ENCODE measurements at regions not wholly inside any gene's neighbourhood (a gene's known extent, or its start where the extent isn't known, plus 50 kb on each side); places are given as distances from the start of the nearest gene placed in this dataset.
"Not testable (repeated sequence)": the region's sequence is repeated elsewhere in the genome, so short reads cannot be mapped to it uniquely, and the experiment has no call there.

DNA sequence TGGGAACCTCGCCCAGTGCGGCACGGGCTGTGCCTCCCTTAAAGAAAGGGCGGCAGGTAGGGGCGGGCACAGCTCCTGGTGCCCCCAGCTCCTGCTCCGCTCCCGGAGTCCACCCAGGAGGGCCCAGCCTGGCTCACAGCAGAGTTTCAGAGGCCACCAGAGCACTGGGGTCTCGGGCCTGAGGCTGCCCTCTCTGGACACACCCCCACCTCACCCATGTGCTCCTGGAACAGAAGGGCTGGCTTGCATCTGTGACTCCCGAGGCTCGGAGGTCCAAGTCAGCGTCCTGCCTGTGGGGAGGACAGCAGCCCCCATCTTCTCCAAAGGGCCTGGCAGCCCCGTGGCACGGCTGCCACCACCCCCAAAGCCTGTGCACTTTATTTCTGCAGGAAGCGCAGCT is 62.7 kb downstream of the RBFOX3 start:
- intact Hi-C loops (cut with micrococcal nuclease; ENCODE audit: unreplicated experiment) = no loop called here
- no peaks in the 10 kb centered on the region for H3K36me3 ChIP-seq (ENCODE audit: low read depth)
- ChIA-PET POLR2A (ENCODE audit: unreplicated experiment) (no interaction called here), CTCF (no interaction called here)
- no peak for DNase-seq
- no peak overlapping the region for H3K4me2 ChIP-seq
- H3K27ac ChIP-seq = no peak overlapping the region
- H3K4me1 ChIP-seq (replicated peaks; ENCODE audit: insufficient read depth) = no peaks in the 10 kb centered on the region
- no peak overlapping the region for H2AFZ ChIP-seq
- H3K9me3 ChIP-seq (ENCODE audit: insufficient read depth, low read depth) = no peaks in the 10 kb centered on the region
- no peaks in the 10 kb centered on the region for H3F3A ChIP-seq (ENCODE audit: insufficient read depth, low read depth)
- H4K20me1 ChIP-seq (ENCODE audit: insufficient read depth) = no peaks in the 10 kb centered on the region
- no peaks in the 10 kb centered on the region for H3K9me2 ChIP-seq (ENCODE audit: insufficient read depth)
- H3K79me2 ChIP-seq (ENCODE audit: low read depth) = no peaks in the 10 kb centered on the region
- no TSS peak for BruUV-seq (replicated peaks)
- TF ChIP-seq, protein P1, sequence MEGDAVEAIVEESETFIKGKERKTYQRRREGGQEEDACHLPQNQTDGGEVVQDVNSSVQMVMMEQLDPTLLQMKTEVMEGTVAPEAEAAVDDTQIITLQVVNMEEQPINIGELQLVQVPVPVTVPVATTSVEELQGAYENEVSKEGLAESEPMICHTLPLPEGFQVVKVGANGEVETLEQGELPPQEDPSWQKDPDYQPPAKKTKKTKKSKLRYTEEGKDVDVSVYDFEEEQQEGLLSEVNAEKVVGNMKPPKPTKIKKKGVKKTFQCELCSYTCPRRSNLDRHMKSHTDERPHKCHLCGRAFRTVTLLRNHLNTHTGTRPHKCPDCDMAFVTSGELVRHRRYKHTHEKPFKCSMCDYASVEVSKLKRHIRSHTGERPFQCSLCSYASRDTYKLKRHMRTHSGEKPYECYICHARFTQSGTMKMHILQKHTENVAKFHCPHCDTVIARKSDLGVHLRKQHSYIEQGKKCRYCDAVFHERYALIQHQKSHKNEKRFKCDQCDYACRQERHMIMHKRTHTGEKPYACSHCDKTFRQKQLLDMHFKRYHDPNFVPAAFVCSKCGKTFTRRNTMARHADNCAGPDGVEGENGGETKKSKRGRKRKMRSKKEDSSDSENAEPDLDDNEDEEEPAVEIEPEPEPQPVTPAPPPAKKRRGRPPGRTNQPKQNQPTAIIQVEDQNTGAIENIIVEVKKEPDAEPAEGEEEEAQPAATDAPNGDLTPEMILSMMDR (conservative IDR thresholded peaks at IDR 0.05) = no peak
- no peak for TF ChIP-seq EZH2 (IDR thresholded peaks at IDR 0.05; ENCODE audit: low read depth)
- H3K4me3 ChIP-seq = no peak overlapping the region
- H3K27me3 ChIP-seq (ENCODE audit: insufficient read depth, low read depth) = peaks cover 78% of the 10 kb centered on the region

DNA sequence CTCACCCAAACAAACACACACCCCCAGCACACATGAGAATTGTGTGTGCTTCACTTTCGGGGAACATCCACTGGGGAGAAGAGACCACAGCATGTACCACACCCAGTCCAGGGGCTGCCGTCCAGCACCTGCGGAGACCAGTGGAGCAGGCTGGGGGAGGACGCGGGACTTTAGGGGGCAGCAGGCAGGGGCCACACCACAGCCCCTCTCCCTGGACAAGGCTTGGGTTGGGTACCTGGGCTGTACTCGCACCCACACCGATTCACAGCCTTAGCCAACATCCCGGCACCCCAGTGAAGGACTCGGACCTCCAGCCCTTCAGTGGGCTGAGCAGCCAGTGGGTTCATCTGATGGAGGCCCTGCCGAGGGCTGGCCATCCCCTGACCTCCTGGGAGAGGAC is 63.3 kb downstream of the RBFOX3 start:
- no peak for DNase-seq
- H3K9me2 ChIP-seq (ENCODE audit: insufficient read depth) = no peaks in the 10 kb centered on the region
- intact Hi-C loops (cut with micrococcal nuclease; ENCODE audit: unreplicated experiment) = no loop called here
- H3F3A ChIP-seq (ENCODE audit: insufficient read depth, low read depth) = no peaks in the 10 kb centered on the region
- no TSS peak for BruUV-seq (replicated peaks)
- no peak for TF ChIP-seq EZH2 (IDR thresholded peaks at IDR 0.05; ENCODE audit: low read depth)
- TF ChIP-seq, protein P1 (conservative IDR thresholded peaks at IDR 0.05) = no peak
- POLR2A ChIA-PET (ENCODE audit: unreplicated experiment) = no interaction called here
- H2AFZ ChIP-seq = no peak overlapping the region
- H4K20me1 ChIP-seq (ENCODE audit: insufficient read depth) = no peaks in the 10 kb centered on the region
- H3K4me1 ChIP-seq (replicated peaks; ENCODE audit: insufficient read depth) = no peaks in the 10 kb centered on the region
- CTCF ChIA-PET = no interaction called here
- peaks cover 81% of the 10 kb centered on the region for H3K27me3 ChIP-seq (ENCODE audit: insufficient read depth, low read depth)
- H3K4me3 ChIP-seq = no peak overlapping the region
- no peaks in the 10 kb centered on the region for H3K9me3 ChIP-seq (ENCODE audit: insufficient read depth, low read depth)
- no peaks in the 10 kb centered on the region for H3K36me3 ChIP-seq (ENCODE audit: low read depth)
- H3K79me2 ChIP-seq (ENCODE audit: low read depth) = no peaks in the 10 kb centered on the region
- no peak overlapping the region for H3K4me2 ChIP-seq
- H3K27ac ChIP-seq = no peak overlapping the region

DNA sequence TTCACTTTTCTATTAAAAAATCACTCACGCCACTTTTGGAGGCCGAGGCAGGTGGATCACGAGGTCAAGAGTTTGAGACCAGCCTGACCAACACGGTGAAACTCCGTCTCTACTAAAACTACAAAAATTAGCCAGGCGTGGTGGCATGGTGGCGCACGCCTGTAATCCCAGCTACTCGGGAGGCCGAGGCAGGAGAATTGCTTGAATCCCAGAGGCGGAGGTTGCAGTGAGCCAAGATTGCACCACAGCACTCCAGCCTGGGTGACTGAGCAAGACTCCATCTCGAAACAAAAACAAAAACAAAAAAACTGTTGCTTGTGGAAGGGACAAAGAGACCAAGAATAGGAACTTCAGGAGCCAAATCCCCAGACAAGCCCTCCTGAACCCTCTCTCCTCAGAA is 63.7 kb downstream of the RBFOX3 start:
- H3K79me2 ChIP-seq (ENCODE audit: low read depth); H3F3A ChIP-seq (ENCODE audit: insufficient read depth, low read depth); intact Hi-C loops (cut with micrococcal nuclease; ENCODE audit: unreplicated experiment); H3K9me3 ChIP-seq (ENCODE audit: insufficient read depth, low read depth); CTCF ChIA-PET; H3K4me1 ChIP-seq (replicated peaks; ENCODE audit: insufficient read depth); H3K36me3 ChIP-seq (ENCODE audit: low read depth); H3K4me2 ChIP-seq; H3K27ac ChIP-seq; H2AFZ ChIP-seq; POLR2A ChIA-PET (ENCODE audit: unreplicated experiment); H4K20me1 ChIP-seq (ENCODE audit: insufficient read depth); H3K4me3 ChIP-seq; DNase-seq; H3K9me2 ChIP-seq (ENCODE audit: insufficient read depth); BruUV-seq (replicated peaks): not testable (repeated sequence)
- H3K27me3 ChIP-seq (ENCODE audit: insufficient read depth, low read depth) = peaks cover 85% of the 10 kb centered on the region

DNA sequence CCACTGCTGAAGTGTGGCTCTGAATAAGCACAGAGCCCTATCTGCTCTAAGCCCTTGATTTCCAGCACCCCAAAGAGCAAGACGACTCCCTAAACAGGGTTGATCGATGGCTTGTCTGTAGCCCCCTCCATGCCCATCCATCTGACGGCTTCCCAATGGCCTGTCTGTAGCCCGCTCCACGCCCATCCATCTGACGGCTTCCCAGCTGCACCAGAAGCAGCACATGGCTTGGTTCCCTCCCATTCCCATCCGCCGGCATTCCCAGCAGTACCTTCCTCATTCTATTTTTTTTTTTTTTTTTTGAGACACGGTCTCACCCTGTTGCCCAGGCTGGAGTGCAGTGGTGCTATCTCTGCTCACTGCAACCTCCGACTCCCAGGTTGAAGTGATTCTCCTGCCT is 64.5 kb downstream of the RBFOX3 start:
- no peaks in the 10 kb centered on the region for H4K20me1 ChIP-seq (ENCODE audit: insufficient read depth)
- H3K9me3 ChIP-seq (ENCODE audit: insufficient read depth, low read depth) = no peaks in the 10 kb centered on the region
- no peak overlapping the region for H3K4me3 ChIP-seq
- no peaks in the 10 kb centered on the region for H3K79me2 ChIP-seq (ENCODE audit: low read depth)
- POLR2A ChIA-PET (ENCODE audit: unreplicated experiment) = no interaction called here
- CTCF ChIA-PET = no interaction called here
- peaks cover 93% of the 10 kb centered on the region for H3K27me3 ChIP-seq (ENCODE audit: insufficient read depth, low read depth)
- no peaks in the 10 kb centered on the region for H3K36me3 ChIP-seq (ENCODE audit: low read depth)
- H3F3A ChIP-seq (ENCODE audit: insufficient read depth, low read depth) = no peaks in the 10 kb centered on the region
- no peak for DNase-seq
- H3K27ac ChIP-seq = no peak overlapping the region
- H3K4me2 ChIP-seq = no peak overlapping the region
- H3K9me2 ChIP-seq (ENCODE audit: insufficient read depth) = no peaks in the 10 kb centered on the region
- BruUV-seq (replicated peaks) = no TSS peak
- H3K4me1 ChIP-seq (replicated peaks; ENCODE audit: insufficient read depth) = no peaks in the 10 kb centered on the region
- no peak overlapping the region for H2AFZ ChIP-seq
- intact Hi-C loops (cut with micrococcal nuclease; ENCODE audit: unreplicated experiment) = no loop called here
- no peak for TF ChIP-seq EZH2 (IDR thresholded peaks at IDR 0.05; ENCODE audit: low read depth)
- TF ChIP-seq, protein P1 (conservative IDR thresholded peaks at IDR 0.05) = no peak
